HG02973 (cell line): ENCODE measurements at regions not wholly inside any gene's neighbourhood (a gene's known extent, or its start where the extent isn't known, plus 50 kb on each side); places are given as distances from the start of the nearest gene placed in this dataset.

Experiments
- ATAC-seq: cut with Tn5 transposase; IDR thresholded peaks from one replicate; pipeline ENCODE4 v1.9.1; 2021; ENCODE audit warnings: moderate library complexity; ENCODE audit not compliant: unreplicated experiment

DNA sequence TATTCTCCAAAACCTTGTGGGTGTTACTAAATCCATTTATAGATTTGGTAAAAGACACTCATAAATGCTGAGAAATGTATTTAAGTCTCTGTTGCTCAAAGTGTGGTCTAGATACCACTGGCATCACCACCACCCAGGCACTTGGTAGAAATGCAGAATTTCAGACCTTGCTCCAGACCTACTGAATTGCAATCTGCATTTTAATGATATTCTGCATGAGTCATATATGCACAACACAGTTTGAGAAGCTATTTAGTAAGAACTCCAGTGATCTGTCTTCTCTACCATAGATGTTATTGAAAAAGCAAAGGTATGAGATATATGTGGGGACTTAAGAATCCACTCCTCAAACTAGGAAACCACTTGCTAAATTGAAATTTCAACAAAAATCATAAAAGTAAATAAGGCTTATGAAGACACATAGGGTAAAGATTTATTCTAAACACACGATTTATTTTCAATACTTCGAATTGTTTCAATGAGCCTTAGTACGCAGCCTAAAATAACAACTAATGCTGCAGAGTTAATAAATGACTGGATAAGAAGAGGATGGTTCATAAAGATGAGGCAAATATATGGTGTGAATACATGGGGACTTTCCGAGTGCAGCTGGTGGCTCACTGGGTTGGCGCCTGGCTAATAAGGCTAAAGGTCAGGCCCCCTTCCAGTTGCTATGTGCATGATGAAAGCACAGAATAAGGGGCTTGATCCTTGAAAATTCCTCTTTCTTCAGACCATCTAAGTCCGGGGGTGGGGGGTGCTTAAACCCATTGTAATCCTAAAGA, 813.3 kb downstream of the NR2F2 start:
- ATAC-seq, result no peak

DNA sequence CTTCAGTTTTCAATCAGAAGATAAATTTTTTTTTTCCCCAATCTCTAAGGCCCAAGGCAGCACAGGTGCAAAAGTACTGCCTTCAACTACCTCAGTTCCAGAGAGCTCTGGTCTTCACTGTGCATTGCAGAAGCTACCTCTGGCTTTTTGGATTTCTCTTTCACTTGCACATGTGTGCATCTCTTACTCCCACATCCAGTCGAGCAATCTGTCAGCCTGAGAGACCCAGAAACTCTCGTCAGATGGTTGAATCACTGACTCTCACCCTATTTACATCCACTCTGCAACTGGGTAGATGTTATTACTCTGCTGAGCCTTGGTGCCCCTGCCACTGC, 813.8 kb downstream of the NR2F2 start:
- ATAC-seq, result no peak

DNA sequence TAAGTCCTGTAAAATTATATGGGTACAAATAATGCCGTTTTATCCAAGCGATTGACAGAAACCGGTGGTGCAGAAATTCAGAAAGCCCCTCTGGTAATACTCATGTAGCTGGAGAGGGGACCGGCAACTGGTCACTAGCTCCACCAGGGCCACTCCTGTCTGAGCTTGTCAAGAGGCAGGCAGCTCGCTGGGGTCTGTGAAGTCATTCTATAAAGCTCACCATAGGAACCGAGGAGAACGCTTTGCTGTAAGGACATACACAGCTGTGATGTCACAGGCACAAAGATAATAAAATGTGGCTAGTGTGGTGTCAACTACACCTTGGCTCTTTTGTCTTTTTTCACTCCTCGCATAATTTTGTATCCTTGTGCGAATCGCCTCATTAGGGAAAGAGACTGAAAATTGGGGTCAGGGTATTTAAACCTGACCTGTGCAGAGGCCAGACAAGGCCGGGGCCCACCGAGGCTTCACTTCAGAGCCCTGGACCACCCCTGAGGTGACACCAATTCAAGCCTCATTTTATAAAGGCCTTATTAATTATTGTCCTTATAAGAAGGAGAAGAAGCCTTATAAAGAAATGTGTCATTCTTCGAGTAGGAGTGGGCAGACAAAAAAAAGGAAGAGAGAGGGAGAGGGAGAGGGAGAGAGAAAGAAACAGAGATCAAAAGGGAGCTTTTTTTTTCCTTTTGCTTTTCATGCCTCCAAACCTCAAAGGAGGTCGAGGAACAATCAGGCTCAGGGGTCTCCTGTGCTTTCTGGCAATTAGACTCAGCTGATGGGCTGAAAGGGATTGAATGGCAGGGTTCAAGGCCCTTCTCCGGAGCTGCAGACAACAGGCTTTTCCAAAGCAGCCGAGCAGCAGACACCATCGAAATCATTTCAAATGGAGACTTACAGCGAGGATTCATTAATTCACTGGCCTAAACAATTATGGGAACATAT, 813.3 kb upstream of the ARRDC4 start:
- ATAC-seq, result no peak

DNA sequence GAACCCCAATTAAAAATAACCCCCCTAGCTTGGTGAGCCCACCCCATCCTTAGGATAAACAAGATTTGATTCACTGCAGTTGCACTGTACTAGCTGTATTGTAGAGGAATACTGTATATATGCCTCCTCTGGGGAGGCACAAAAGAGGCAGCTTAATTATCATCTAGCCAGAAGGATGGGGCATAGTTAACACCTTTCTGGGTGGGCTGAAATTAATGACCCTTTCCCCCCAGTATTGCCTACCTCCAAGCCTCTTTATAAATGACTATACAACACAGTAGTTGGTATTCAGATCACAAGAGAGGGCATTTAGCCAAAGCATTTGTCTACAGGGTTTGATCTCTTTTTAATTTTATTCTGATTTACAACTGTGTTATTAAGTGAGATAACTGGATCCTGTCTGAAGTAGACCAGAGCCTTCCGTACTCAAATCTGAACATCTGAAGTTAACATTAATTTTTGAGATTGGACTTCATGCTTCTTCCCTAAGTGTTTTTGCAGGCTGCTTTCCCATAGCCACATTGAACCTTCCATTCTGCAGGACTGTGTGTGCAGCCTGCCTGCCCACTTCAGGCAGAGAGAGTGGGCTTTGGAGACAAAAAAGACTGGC, 807.0 kb upstream of the ARRDC4 start:
- ATAC-seq, result no peak

DNA sequence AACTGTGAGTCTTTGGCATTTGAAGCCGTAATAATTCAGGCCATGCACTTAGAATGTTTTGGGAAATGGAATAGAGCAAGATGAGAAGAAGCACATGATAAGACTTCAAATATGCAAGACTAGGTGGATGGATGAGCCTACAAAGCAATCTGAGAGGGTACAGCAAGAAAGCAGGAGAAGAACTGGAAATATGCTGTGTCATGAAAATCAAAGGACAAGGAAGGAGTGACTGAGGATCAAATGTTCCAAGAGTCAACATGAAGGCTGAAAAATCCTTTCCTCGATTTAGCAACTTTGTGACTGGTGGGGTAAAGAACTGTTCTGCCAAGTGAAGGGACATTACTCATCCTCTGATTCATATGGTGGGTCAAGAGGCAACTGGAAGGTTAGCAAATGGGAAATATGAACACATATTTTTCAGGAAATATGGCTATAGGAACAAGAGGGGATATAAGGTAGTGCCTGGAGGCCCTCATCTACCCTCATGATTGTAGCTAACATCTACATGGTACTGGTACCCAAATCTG, 803.7 kb upstream of the ARRDC4 start:
- ATAC-seq, result no peak

DNA sequence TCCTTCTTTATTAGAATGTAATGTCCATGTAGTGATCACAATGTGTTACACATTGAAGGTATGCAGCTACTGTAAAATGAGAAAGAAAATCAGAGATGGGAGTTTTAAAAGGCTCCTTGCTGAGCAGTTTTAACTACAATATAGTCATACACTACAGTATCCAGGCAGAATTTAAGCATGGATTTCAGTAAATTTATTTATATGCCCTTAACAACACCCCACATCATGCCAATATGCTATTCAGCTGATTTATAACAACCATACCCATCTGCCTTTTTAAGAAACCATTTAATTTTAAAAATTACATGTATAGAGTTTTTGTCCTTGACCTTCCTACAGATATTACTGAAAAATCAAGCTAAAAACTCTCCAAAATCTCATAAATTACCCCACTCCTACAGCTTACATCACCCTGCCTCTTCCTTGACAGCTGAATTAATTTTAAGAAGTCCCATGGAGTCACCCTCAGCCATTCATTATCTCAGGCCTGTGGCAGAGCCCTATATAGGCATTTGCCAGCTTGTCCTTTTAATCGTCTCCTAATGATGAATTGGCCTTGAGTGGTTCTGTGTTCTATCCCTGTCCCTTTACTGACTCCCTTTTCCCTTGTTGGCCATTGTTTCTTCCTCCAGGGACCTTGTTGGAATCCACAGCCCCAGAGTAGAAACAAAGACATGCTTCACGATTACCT, 797.6 kb upstream of the ARRDC4 start:
- no peak for ATAC-seq

DNA sequence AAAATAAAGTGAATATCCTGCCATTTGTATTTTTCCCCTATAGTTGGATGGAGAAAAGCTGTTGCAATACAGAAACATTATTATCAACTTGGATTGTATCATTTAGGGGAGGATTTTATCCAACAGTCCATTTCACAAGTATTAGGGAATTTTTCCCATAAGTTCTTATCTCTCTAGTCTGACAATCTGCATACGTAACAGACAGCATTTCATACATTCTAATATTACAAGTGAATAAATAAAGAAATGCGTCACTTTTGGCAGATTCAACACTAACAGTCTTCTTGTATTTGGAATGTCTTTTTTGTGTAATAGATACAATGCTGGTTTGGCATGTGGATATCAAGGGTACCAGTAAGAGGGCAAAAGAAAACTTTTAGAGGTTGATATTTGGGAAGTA, 795.3 kb upstream of the ARRDC4 start:
- no peak for ATAC-seq

DNA sequence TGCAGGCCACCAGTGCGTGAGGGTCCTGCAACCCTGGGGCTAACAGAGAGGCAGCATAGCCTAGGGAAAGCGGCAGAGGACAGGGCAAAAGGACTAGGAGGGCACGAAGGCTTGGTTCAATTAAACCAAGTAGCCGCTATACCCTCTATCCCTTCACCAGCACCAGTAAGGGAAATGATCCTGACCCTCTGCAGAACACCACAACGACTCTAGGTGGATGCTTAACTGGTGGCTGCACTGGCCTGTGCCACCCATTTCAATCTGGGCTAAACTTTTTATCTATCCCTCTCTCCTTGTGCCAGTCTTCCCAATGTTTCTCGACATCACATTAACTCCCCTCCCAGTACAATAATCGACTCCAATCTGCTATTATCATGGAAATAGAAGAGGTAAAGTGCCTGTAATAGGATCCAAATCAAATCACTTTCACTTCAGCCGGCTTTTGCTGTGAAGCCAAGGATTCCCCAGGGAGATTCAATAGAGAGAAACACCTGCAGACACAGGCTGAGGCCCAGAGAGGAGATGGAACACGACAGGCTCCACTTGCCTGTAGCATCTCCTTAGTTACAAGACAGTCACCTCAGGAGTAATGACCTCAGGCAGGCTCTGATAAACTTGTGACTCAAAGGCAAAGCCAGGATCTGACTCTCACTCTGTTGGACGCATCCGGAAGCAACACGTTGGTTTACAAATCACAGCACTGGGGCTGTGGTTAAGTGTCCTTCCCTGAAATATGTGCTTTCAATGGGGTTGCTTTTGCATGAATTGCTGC, 791.6 kb upstream of the ARRDC4 start:
- no peak for ATAC-seq

DNA sequence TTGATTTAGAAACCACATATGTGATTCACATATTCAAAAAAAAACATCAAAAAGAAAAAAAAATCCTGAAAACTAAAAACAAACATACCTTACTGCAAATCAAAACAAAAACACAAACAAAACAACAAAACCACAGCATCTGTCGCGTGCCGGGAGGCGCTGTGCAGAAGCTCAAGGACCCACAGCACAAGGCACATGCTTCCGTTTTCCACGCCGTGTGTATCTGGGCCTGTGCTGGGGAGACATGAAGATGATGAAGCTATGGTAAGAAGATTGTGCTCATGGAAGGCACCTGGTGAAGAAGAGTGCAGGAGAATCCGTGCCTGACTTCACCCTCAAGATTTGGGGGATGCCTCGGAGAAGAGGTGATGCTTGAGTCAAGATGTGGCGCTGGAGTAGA, 788.9 kb upstream of the ARRDC4 start:
- no peak for ATAC-seq

DNA sequence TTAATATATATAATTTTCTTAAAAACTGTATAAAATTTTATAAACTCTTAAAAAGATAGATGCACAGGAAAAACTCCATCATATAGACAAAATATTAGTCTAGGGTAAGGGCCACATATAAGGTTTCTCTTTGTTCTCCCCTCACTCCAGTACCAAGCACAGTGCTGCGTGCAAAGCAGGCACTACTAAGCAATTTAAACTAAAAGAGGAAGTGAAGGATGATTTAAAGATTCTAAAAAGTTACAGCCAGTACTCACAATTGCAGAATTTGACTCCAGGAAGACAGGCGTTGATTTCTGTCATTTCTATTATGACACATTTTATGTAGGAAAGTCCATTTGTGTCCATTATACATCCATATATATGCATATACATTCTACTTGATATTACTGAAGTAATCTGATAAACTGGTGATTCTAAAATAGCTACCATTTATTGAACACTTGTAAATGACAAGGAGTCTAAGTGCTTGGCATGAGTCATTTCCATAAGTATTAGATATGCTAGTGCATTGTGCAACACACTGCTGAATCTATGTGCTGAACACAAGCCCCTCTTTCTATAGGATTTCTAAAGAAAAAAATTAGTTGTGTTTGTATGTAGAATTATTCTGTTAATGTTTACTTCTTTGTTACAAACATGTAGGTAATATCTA, 785.5 kb upstream of the ARRDC4 start:
- no peak for ATAC-seq

DNA sequence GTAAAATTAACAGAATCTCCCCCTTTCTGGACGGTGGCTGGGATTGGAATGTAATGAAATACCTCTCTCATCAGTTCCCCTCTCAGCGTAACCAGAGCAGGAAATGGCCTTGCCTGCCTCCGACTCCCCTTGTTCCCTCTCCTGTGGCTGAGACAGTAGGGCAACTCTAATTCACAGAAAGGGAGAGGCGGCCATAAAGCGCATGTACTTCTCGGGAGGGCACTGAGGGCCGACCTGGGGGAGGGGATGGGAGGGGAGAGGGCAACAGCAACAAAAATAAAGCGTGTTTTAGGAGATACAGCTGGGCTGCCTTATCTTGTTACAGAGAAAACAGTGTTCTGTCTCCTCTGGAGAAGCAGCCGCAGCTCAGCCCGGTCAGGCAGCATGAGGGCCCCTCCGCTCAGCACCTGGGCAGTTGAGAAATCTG, 783.3 kb upstream of the ARRDC4 start:
- no peak for ATAC-seq

DNA sequence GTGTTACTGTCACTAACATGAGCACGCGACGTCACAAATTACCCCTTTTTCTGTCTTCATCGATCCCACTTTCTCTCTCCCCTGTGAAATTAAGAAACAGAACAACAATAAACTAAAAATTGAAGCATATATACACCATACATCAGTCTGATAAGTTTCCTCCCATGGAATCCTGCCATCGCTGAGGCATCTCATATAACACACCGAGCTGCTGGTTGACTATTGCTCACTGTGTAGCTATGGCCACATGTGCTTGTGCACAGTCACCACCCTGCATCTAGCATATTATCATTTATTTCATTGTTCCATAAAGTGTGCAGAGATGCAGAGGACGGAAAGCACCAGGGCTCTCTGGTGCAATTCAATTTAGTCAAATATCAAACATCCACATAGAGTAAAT, 777.9 kb upstream of the ARRDC4 start:
- ATAC-seq, result no peak

DNA sequence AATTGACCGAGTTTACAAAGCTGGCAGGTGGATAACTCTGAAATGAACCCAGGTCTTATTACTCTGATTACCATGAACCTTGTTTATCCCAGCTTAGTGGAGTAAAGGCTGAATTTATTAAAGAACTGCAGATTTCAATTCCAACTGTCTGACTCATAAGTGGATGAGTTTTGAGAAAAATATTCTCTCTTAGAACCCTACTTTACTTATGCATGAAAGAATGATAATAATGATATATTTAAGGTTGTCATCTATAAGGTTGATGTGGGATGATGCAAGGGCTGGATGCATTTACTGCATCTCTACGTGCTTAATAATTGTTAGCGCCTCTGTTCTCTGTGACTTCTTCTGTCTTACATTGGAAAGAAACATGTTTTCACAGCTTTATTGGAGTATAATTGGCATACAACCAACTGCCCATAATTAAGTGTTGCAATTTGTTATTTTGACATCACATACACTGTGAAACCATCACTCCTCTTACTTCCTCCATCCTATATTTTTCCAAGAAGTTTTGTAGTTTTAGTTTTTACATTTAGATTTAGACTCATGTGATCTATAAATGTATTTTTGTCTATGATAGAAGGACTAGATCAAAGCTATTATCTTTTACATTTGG, 771.2 kb upstream of the ARRDC4 start:
- ATAC-seq, result no peak

DNA sequence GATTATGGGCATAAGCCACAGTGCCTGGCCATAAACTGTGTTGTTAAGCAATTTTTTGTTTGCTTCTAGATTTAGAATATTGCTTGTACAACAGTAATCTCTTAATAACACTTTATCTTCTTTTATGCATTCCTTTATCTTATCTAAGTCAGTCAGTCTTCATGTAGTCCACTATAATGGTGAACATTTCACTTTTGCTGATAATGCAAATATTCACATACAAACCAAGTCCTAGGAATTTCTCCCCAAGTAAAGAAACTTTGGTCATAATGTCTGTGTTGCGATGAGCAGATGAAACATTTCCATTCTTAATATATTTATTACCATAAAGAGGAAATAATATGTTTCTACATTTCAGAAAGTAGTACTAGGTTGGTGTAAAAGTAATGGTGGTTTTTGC, 765.8 kb upstream of the ARRDC4 start:
- no peak for ATAC-seq

DNA sequence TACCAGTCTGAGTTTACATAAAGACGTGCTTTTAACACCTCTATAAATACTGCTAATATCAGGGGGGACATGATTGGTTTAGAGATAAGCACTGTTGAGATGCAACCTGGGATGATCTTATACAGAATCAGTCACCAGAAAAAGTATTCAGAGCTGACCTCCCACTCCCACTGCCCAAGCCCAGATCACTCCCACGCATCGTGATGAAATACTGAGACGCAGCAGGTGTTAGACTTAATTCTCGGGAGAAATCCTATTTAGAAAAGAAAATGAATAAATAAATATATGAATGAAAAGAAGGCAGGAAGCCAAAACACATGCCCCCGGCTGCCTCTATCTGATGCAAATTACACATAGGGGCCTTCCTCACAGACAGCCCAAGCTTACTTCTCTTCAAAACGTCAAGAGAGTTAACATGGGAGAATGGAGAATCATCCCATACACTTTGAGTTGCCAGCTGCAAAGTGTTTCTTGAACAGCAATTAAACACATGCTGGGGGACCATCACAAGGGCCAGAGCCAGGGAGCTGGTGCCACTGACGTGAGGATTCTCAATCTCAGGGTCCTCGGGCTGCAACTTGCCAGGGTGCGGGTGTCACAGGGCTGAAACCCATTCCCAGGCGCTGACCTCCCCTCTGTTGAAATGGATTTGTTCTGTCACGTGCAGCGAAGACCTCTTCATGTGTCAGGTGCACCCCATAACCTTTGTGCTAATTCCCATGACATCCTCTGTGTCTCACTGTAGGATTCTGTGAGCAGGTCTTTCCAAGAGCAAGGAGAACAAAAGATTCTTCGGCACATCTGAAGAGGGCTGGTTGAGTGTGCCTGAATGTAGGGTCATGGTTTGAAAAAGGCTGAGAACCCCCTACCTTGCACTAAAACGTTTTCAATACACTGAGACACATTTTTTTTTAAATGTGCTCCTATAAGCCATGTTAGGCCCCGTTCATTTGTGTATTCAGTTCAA, 764.2 kb upstream of the ARRDC4 start:
- ATAC-seq, result no peak

DNA sequence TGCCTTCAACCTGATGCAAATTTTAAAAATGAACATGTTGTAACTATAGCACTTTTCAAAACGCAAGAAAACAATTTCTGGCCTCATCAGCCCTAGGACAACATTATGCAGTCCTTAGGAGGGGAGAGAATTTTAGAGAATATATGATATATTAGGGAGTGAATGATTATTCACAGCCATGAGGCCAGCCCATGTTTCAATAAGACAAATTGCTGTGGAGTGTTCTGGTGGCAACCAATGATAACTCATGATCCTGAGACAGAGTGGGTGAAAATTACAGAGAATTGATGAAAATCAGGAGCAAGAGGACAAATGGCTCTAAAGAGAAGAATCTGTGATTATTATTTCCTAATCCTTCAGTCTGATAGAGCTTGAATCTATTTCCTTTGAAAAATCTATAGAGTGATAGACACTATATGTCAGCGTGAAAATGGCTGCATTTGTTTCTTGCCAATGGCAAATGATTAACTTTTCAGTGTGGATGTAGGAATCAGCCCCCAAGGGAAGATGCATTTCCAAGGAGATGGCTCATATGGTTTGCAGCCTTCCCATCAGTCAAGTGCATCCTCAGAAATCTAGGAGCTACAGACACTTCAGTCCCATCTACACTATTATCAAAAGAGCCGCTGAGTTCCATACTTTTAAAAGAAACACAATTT, 761.0 kb upstream of the ARRDC4 start:
- no peak for ATAC-seq

DNA sequence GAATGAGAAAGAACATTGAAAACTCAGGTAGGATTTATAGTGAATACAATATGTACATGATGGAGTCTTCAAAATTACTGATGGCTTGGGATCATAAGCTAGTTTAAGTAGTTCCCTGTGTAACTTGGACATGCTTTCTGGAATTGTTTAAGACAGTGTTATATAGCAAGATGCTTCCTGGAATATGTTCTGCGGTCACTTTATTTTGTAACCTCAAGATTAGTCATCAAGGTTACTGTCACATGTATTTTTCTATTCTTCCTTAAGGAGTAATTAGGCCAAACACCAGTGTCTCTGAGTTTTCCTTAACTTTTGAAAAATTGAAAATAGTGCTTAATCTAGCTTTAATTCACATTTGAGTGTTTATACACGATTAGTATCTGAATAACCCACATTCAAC, 760.3 kb upstream of the ARRDC4 start:
- ATAC-seq, result no peak

DNA sequence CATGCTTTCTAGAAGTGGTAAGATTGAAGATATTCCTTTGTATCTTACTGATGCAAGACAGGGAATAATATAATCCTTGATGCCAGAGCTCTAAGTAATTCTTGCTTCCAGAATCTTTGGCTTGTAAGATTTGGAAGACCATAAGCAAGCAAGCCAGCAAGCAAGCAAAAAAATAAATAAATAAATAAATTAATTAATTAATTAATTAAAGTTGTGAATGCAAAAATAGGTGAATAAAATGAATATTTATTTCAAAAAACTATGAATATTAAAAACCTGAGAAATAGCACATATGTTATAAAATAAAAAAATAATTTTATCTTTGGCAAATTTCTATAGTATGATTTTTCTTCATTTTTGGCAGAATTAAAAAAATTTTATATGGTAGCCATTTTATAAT, 750.2 kb upstream of the ARRDC4 start:
- no peak for ATAC-seq
